PC-3 (cell line): ENCODE measurements at regions not wholly inside any gene's neighbourhood (a gene's known extent, or its start where the extent isn't known, plus 50 kb on each side); places are given as distances from the start of the nearest gene placed in this dataset.

ENCODE experiments used
- ATAC-seq: fragments of 200-7000 bp; cut with Tn5 transposase; 2 replicates; pipeline ENCODE4 v1.9.1; 2020; ENCODE audit warnings: mild to moderate bottlenecking, moderate library complexity
- BruUV-seq: library from RNA; stranded (reverse); fragments of 400-500 nt; replicated peaks from 2 replicates; lab custom pipeline; 2021; lab: Mats Ljungman, UMichigan
- CTCF ChIA-PET: fragments of 300-600 bp; sonication (Branson Sonifier 250); formaldehyde crosslinking; loops from one replicate; lab custom pipeline; 2022; ENCODE audit warnings: antibody characterized with exemption; lab: Charles Lee
- POLR2A ChIA-PET: fragments of 300-600 bp; sonication (Branson Sonifier 250); formaldehyde crosslinking; loops from one replicate; lab custom pipeline; 2022; ENCODE audit warnings: antibody characterized with exemption; ENCODE audit not compliant: unreplicated experiment; lab: Charles Lee
- DNase-seq: peaks from one replicate; pipeline ENCODE4 v3.0.0-alpha.2; 2015
- H2AFZ ChIP-seq: fragments of 300-600 bp; sonication (generic); 2 replicates; pipeline ENCODE4 v1.6.0; 2016; ENCODE audit warnings: antibody characterized with exemption, low read length
- H3F3A ChIP-seq: fragments of 300-600 bp; sonication (generic); one replicate; pipeline ENCODE4 v1.6.0; 2017; ENCODE audit warnings: antibody characterized with exemption, low read length, control low read depth, mild to moderate bottlenecking; ENCODE audit not compliant: unreplicated experiment
- H3K27ac ChIP-seq: fragments of 300-600 bp; sonication (generic); 2 replicates; pipeline ENCODE4 v1.5.1; 2016; ENCODE audit warnings: mild to moderate bottlenecking, low read length
- H3K27me3 ChIP-seq: fragments of 300-600 bp; sonication (generic); 2 replicates; pipeline ENCODE4 v1.6.1; 2016; ENCODE audit warnings: low read length, mixed read lengths
- H3K36me3 ChIP-seq: fragments of 300-600 bp; sonication (generic); 2 replicates; pipeline ENCODE4 v1.6.1; 2016; ENCODE audit warnings: low read depth, mixed run types, low read length, mixed read lengths
- H3K4me1 ChIP-seq: fragments of 300-600 bp; sonication (generic); 2 replicates; pipeline ENCODE4 v1.5.1; 2016; ENCODE audit warnings: low read length; ENCODE audit not compliant: insufficient read depth
- H3K4me2 ChIP-seq: fragments of 300-600 bp; sonication (generic); 2 replicates; pipeline ENCODE4 v1.6.0; 2016; ENCODE audit warnings: low read length
- H3K4me3 ChIP-seq: fragments of 300-600 bp; sonication (generic); 2 replicates; pipeline ENCODE4 v1.5.1; 2016; ENCODE audit warnings: mild to moderate bottlenecking, low read length, mixed read lengths
- H3K79me2 ChIP-seq: fragments of 300-600 bp; sonication (generic); 2 replicates; pipeline ENCODE4 v1.6.1; 2017; ENCODE audit warnings: low read length, mixed read lengths
- H3K9ac ChIP-seq: fragments of 300-600 bp; sonication (generic); 2 replicates; pipeline ENCODE4 v1.6.0; 2016; ENCODE audit warnings: mild to moderate bottlenecking, low read length
- H3K9me2 ChIP-seq: fragments of 300-600 bp; sonication (generic); replicated peaks from 2 replicates; pipeline ENCODE4 v1.6.1; 2016; ENCODE audit warnings: mixed run types, low read length, mixed read lengths
- H3K9me3 ChIP-seq: fragments of 300-600 bp; sonication (generic); 2 replicates; pipeline ENCODE4 v1.6.1; 2016; ENCODE audit warnings: low read length, mixed read lengths
- H4K20me1 ChIP-seq: fragments of 300-600 bp; sonication (generic); 2 replicates; pipeline ENCODE4 v1.6.1; 2016; ENCODE audit warnings: low read length, mixed read lengths
- EZH2 ChIP-seq: fragments of 300-600 bp; sonication (generic); IDR thresholded peaks from one replicate; pipeline ENCODE4 v1.6.1; 2017; ENCODE audit warnings: antibody characterized with exemption, mild to moderate bottlenecking, low read length; ENCODE audit not compliant: unreplicated experiment
- EZH2phosphoT487 ChIP-seq: fragments of 300-600 bp; sonication (generic); IDR thresholded peaks from 2 replicates; pipeline ENCODE4 v1.6.1; 2018; ENCODE audit warnings: mild to moderate bottlenecking, antibody characterized with exemption, low read length, borderline replicate concordance
- intact Hi-C: fragments of 100-400 bp; cut with micrococcal nuclease; formaldehyde crosslinking; loops from 2 replicates; pipeline ENCODE4 v1.9.0; 2023
- TF ChIP-seq, protein P1 (sequence below): fragments of 300-600 bp; sonication (generic); conservative IDR thresholded peaks from 2 replicates; pipeline ENCODE4 v1.5.1; 2017; ENCODE audit warnings: antibody characterized with exemption, low read depth, mild to moderate bottlenecking, low read length

DNA sequence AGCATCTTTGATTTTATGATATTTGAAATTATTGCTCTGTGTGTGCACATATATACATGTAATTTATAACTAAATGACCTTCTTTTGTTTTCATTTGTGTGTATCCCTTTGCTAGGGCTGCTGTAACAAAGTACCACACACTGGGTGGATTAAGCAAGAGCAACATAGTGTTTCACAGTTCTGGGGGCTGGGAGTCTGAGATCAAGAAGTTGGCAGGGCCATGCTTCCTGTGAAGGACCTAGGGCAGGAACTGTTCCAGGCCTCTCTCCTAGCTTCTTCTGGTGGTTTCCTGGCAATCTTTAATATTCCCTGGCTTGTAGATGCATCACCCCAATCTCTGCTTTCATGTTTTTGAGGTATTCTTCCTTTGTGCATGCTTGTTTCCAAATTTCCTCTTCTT, 1043.9 kb downstream of the TSN start:
- no TSS peak for BruUV-seq
- Histone ChIP-seq H3K27ac (no peak overlapping the region), H3K27me3 (no peaks in the 10 kb centered on the region), H3K9me2 (0 out of 2 replicates have a peak, but pooled peaks cover 4% of the 10 kb centered on the region), H3K4me2 (no peak overlapping the region), H2AFZ (no peak overlapping the region), H3K9me3 (no peaks in the 10 kb centered on the region), H3K79me2 (no peaks in the 10 kb centered on the region), H3K36me3 (no peaks in the 10 kb centered on the region), H4K20me1 (no peaks in the 10 kb centered on the region), H3F3A (no peaks in the 10 kb centered on the region), H3K4me1 (0 out of 2 replicates have a peak, but pooled peaks cover 2% of the 10 kb centered on the region), H3K4me3 (no peak overlapping the region), H3K9ac (no peak overlapping the region)
- TF ChIP-seq EZH2, result no peak
- no peak for TF ChIP-seq EZH2phosphoT487
- TF ChIP-seq, protein P1, sequence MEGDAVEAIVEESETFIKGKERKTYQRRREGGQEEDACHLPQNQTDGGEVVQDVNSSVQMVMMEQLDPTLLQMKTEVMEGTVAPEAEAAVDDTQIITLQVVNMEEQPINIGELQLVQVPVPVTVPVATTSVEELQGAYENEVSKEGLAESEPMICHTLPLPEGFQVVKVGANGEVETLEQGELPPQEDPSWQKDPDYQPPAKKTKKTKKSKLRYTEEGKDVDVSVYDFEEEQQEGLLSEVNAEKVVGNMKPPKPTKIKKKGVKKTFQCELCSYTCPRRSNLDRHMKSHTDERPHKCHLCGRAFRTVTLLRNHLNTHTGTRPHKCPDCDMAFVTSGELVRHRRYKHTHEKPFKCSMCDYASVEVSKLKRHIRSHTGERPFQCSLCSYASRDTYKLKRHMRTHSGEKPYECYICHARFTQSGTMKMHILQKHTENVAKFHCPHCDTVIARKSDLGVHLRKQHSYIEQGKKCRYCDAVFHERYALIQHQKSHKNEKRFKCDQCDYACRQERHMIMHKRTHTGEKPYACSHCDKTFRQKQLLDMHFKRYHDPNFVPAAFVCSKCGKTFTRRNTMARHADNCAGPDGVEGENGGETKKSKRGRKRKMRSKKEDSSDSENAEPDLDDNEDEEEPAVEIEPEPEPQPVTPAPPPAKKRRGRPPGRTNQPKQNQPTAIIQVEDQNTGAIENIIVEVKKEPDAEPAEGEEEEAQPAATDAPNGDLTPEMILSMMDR, result no peak
- POLR2A ChIA-PET, result interaction anchor here (0.6 kb wide), 1 partner anchor 668 kb away, joined by 7 read pairs; no protein-coding TSS in a partner anchor
- DNase-seq (no peak), ATAC-seq (no peak)
- intact Hi-C loops, result no loop called here
- CTCF ChIA-PET, result no interaction called here

DNA sequence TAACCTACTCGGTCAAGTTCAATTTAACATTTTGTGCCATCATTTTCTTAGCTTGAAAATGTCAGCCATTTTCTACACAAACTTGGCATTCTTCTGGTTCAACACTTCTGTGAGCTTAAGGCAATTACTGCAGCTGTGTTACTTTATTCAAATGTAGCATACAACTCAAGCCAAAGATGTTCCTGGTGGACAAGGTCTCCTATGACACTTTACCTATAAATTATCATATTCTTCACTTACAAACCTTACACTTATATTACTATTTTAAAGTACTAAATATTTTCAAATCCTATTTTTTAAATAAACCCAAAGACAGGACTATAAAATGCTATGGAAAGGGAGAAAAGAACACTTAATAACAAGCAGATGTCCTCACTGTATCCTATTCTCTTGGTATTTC, 1045.3 kb downstream of the TSN start:
- no TSS peak for BruUV-seq
- CTCF ChIA-PET, result no interaction called here
- Histone ChIP-seq H3F3A (no peaks in the 10 kb centered on the region), H3K4me3 (no peak overlapping the region), H2AFZ (no peak overlapping the region), H3K27ac (no peak overlapping the region), H3K4me2 (no peak overlapping the region), H3K9me2 (no peaks in the 10 kb centered on the region), H3K9me3 (no peaks in the 10 kb centered on the region), H3K4me1 (peaks cover 7% of the 10 kb centered on the region; the same call in 1 of the 2 replicates), H3K36me3 (no peaks in the 10 kb centered on the region), H3K27me3 (no peaks in the 10 kb centered on the region), H4K20me1 (no peaks in the 10 kb centered on the region), H3K79me2 (no peaks in the 10 kb centered on the region), H3K9ac (no peak overlapping the region)
- ATAC-seq (no peak), DNase-seq (no peak)
- POLR2A ChIA-PET, result no interaction called here
- intact Hi-C loops, result no loop called here
- TF ChIP-seq EZH2 (no peak), EZH2phosphoT487 (no peak)
- TF ChIP-seq, protein P1, result no peak

DNA sequence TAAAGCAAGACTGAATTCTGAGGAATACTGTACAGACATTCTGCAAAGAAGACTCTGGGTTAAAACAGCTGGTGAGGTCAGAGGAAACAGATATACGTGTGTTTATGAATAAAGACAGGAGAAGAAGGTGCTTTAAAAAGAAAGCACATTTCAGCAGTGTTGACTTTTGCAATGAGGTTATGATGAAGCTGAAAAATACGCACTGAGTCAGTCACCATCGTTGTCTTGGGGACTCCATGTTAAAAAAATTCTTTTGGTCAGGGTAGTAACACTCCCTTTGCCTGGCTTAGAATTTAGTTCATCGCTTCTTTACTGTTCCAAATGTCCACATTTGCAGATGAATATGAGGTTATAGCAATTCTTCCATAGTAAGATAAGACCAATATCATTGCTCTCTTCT, 1049.0 kb downstream of the TSN start:
- H2AFZ ChIP-seq, result 0 out of 2 replicates have a peak overlapping the region, but pooled peaks have one; percentile 1
- peaks cover 23% of the 10 kb centered on the region for H3K4me1 ChIP-seq
- no peaks in the 10 kb centered on the region for H3K9me3 ChIP-seq
- no peak overlapping the region for H3K27ac ChIP-seq
- BruUV-seq, result no TSS peak
- ChIA-PET POLR2A (no interaction called here), CTCF (no interaction called here)
- intact Hi-C loops, result no loop called here
- no peaks in the 10 kb centered on the region for H3K9me2 ChIP-seq
- peak overlapping the region; percentile 12; the same call in 1 of the 2 replicates for H3K4me2 ChIP-seq
- peak; percentile 70 for ATAC-seq
- no peak for TF ChIP-seq EZH2phosphoT487
- no peaks in the 10 kb centered on the region for H3K79me2 ChIP-seq
- H3K4me3 ChIP-seq, result no peak overlapping the region
- no peaks in the 10 kb centered on the region for H3K36me3 ChIP-seq
- no peaks in the 10 kb centered on the region for H4K20me1 ChIP-seq
- no peak overlapping the region for H3K9ac ChIP-seq
- H3F3A ChIP-seq, result no peaks in the 10 kb centered on the region
- DNase-seq, result peak; percentile 55
- no peaks in the 10 kb centered on the region for H3K27me3 ChIP-seq
